GM18498 (cell line): ENCODE measurements at regions not wholly inside any gene's neighbourhood (a gene's known extent, or its start where the extent isn't known, plus 50 kb on each side); places are given as distances from the start of the nearest gene placed in this dataset.
"Not testable (repeated sequence)": the region's sequence is repeated elsewhere in the genome, so short reads cannot be mapped to it uniquely, and the experiment has no call there.

Source experiments
- ATAC-seq: cut with Tn5 transposase; IDR thresholded peaks from one replicate; pipeline ENCODE4 v1.9.1; 2021; ENCODE audit warnings: mild to moderate bottlenecking, moderate library complexity; ENCODE audit not compliant: unreplicated experiment

DNA sequence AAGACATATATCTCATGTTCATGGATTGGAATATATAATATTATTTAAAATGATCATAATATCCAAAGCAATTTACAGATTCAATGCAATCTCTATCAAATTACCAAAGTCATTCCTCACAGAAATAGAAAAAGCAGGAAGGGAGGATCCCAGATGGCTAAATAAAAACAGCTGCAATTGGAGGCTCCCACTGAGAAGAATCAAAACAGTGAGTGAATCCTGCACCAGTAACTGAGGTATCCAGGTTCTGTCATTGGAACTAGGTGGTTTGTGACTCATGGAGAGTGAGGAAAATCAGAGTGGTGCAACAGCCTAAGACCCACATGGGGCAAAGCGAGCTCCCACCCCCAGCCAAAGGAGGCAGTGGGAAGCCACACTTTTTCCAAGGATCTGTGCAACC is 128.4 kb downstream of the MTERF1 start:
- no peak for ATAC-seq

DNA sequence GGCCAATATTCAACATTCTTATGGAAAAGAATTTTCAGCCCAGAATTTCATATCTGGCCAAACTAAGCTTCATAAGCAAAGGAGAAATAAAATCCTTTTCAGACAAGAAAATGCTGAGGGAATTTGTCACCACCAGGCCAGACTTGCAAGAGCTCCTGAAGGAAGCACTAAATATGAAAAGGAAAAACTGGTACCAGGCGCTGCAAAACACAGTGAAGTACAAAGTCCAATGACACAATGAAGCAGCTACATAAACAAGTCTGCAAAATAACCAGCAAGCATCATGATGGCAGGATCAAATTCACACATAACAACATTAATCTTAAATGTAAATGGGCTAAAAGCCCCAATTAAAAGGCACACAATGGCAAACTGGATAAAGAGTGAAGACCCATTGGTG is 126.2 kb downstream of the MTERF1 start:
- ATAC-seq = not testable (repeated sequence)

DNA sequence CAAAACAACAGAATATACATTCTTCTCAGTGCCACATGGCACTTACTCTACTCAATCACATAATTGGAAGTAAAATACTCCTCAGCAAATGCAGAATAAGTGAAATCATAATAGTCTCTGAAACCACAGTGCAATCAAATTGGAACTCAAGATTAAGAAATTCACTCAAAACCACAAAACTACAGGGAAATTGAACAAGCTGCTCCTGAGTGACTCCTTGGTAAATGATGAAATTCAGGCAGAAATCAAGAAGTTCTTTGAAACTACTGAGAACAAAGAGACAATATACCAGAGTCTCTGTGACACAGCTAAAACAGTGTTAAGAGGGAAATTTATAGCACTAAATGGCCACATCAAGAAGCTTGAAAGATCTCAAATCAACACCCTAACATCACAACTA is 125.4 kb downstream of the MTERF1 start:
- not testable (repeated sequence) for ATAC-seq

DNA sequence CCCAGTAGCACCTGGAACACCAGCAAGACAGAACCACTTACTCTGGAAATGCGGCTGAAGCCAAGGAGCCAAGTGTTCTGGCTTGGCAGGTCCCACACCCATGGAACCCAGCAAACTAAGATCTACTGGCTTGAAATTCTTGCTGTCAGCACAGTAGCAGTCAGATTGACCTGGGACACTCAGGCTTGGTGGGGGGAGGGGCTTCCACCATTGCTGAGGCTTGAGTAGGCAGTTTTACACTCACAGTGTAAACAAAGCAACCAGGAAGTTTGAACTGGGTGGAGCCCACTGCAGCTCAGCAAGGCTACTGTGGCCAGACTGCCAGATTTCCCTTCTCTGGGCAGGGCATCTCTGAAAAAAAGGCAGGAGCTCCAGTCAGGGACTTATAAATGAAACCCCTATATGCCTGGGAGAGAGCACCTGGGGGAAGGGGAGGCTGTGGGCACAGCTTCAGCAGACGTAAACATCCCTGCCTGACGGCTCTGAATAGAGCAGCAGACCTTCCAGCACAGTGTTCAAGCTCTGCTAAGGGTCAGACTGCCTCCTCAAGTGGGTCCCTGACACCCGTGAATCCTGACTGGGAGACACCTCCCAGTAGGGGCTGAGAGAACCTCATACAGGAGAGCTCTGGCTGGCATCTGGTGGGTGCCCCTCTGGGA is 121.2 kb downstream of the MTERF1 start:
- ATAC-seq = no peak

GRCh38 chr7:91767820-91768219 is 112.7 kb downstream of the MTERF1 start:
- ATAC-seq = no peak

DNA sequence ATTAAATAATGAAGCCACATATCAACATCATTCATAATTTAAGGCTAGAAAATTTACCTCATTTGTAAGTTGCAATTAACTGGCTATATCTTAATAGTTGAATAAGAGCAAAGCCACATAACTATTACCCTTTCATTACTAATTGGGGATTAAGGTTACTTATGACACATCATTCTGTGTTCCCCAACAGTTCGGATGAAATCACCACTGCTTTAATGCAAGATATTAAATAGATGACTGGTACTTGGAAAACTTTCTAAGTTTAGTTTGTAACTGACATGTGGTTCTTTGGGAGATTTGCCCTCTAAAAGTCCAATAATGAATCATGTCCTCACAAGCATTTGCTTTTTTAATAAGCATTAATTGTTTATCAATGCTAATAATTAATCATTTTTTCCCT is 109.1 kb downstream of the MTERF1 start:
- no peak for ATAC-seq

GRCh38 chr7:91771921-91772815 is 108.3 kb downstream of the MTERF1 start:
- ATAC-seq = no peak

GRCh38 chr7:91776171-91776570 is 104.3 kb downstream of the MTERF1 start:
- no peak for ATAC-seq

- ATAC-seq = no peak
Measured at GRCh38 chr7:91777522-91777921, 103.0 kb downstream of the MTERF1 start.

GRCh38 chr7:91778416-91778815 is 102.1 kb downstream of the MTERF1 start:
- ATAC-seq = no peak

DNA sequence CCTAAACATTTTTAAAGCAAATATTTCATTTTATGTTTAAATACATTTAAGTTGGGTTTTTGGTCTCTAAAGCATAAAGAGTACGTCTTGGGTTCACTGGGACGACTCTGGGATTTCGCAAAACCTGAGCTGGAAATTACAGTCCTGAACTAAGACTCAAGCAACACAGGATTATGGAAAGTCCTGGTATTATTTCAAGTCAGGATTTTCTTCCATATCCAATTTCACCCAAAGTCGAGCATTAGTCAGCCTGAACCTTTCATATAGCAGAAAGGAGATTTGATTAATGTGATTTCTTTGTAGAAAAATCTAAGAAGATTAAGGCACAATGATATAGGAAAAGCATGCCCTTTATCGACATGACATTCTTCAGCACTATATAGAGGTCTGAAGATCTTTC is 100.0 kb downstream of the MTERF1 start:
- no peak for ATAC-seq

DNA sequence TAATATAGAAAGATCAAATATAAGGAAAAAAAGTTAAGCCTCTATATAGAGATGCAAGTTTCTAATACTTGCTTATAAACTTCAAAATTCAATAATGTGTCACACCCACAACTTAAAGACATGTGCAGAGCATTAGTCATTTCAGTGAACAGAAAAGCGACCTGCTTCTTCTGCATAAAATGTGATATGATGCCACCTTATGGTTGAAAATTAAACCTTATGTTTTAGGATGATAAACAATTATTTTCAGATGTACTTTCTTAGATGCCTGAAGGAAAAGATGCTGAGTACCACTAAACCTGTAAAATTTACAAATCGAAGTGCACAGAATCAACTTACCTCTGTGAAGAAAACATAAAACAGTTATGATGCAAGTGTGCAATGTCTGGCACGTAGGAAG is 96.0 kb downstream of the MTERF1 start:
- no peak for ATAC-seq

DNA sequence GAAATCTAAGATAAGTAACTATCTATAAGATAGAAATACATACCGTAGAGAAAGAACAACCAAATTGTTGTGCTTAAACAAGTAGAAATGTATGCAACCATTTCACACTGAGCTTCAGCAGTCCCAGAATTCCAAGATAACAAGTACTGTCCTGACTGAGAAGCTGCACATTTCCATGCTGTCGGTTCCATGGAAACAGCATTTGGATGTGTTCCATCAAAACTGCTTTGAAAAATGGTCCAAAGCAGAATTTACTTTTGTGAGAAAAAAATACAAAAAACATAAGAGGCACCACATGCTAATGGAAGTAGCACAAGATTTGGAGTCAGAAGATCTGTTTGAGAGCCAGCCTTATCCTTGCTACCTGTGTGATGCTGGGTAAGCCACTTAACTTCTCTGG is 92.6 kb downstream of the MTERF1 start:
- no peak for ATAC-seq

GRCh38 chr7:91789086-91789485 is 91.4 kb downstream of the MTERF1 start:
- no peak for ATAC-seq

GRCh38 chr7:91789558-91789957 is 90.9 kb downstream of the MTERF1 start:
- no peak for ATAC-seq

GRCh38 chr7:91790646-91791045 is 89.9 kb downstream of the MTERF1 start:
- ATAC-seq = not testable (repeated sequence)

- no peak for ATAC-seq
Measured at GRCh38 chr7:91796122-91796521, 84.4 kb downstream of the MTERF1 start.

- ATAC-seq = no peak
Measured at GRCh38 chr7:91798425-91798824, 82.1 kb downstream of the MTERF1 start.

- no peak for ATAC-seq
Measured at GRCh38 chr7:91800389-91800788, 80.1 kb downstream of the MTERF1 start.

- no peak for ATAC-seq
Measured at GRCh38 chr7:91801331-91801983, 79.0 kb downstream of the MTERF1 start.

DNA sequence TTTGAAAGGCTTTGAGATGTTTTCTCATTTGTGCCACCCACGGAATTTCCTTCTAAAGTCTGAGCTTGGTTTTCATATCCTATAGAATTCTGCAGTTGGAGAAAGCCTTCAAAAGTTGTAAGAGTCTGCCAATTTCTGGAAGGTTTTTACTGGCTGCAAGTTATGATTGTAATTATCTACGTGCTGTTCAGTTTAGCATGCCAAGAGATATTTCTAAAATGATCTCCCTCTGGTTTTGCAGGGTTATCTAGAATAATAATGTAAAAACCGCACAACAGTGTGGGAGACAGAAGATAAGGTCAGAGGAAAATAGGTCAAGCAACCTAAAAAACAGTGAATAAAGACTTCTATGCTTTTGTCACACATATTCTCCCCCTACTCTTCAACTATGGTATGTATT is 69.3 kb downstream of the MTERF1 start:
- ATAC-seq = no peak

GRCh38 chr7:91811641-91812040 is 68.9 kb downstream of the MTERF1 start:
- ATAC-seq = no peak
